Spleen (tissue), 11 donors: ENCODE measurements at regions not wholly inside any gene's neighbourhood (a gene's known extent, or its start where the extent isn't known, plus 50 kb on each side); places are given as distances from the start of the nearest gene placed in this dataset.

Experiments used
- DNase-seq: peaks from one replicate; pipeline ENCODE4 v3.0.0-alpha.2; 2020
- H3K27ac ChIP-seq, 8 donors: fragments of 200-600 bp; sonication (generic) in 7 of 8; 1 replicate in 4 of 8; 2 replicates in 4 of 8; pipeline versions ENCODE4 v1.5.0 to v1.8.0; 2016 to 2021; ENCODE audit warnings: inconsistent platforms in 4 of 8, mild to moderate bottlenecking in 4 of 8, moderate library complexity in 1 of 8
- H3K27me3 ChIP-seq, 7 donors: fragments of 200-600 bp; sonication (generic) in 6 of 7; replicated peaks in 1 of 7; 1 replicate in 4 of 7; 2 replicates in 3 of 7; pipeline versions ENCODE4 v1.5.0 to v1.8.0; 2016 to 2021; ENCODE audit warnings: inconsistent platforms in 3 of 7, mild to moderate bottlenecking in 1 of 7
- H3K36me3 ChIP-seq, 6 donors: fragments of 200-600 bp; sonication (generic) in 5 of 6; 1 replicate in 4 of 6; 2 replicates in 2 of 6; pipeline versions ENCODE4 v1.5.0 to v1.8.0; 2016 to 2021; ENCODE audit warnings: inconsistent platforms in 2 of 6
- H3K4me1 ChIP-seq, 6 donors: fragments of 200-600 bp; sonication (generic) in 5 of 6; 1 replicate in 3 of 6; 2 replicates in 3 of 6; pipeline versions ENCODE4 v1.5.0 to v1.8.0; 2016 to 2021; ENCODE audit warnings: inconsistent platforms in 3 of 6
- H3K4me3 ChIP-seq, 8 donors: fragments of 200-600 bp; sonication (generic) in 7 of 8; 1 replicate in 4 of 8; 2 replicates in 4 of 8; pipeline versions ENCODE4 v1.5.0 to v1.8.0; 2016 to 2021; ENCODE audit warnings: inconsistent platforms in 4 of 8, mild to moderate bottlenecking in 4 of 8, moderate library complexity in 2 of 8
- H3K9me3 ChIP-seq, 8 donors: fragments of 200-600 bp; sonication (generic) in 7 of 8; 1 replicate in 4 of 8; 2 replicates in 4 of 8; pipeline versions ENCODE4 v1.5.0 to v1.8.0; 2016 to 2021; ENCODE audit warnings: inconsistent platforms in 4 of 8
- CTCF ChIP-seq, 11 experiments: fragments of 200-600 bp in 7 of 11; fragments of 450-650 bp in 4 of 11; sonication (generic) in 4 of 11; IDR thresholded peaks in 8 of 11; conservative IDR thresholded peaks in 3 of 11; 1 replicate in 7 of 11; 2 replicates in 4 of 11; pipeline versions ENCODE4 v1.4.0 to v1.8.0; 2016 to 2021; ENCODE audit warnings: antibody characterized with exemption in 11 of 11, inconsistent platforms in 4 of 11, mild to moderate bottlenecking in 1 of 11
- POLR2A ChIP-seq, 3 donors: fragments of 450-650 bp; IDR thresholded peaks; one replicate each; pipeline ENCODE4 v1.5.1; 2017; ENCODE audit warnings: antibody characterized with exemption in 3 of 3, mild to moderate bottlenecking in 1 of 3
- POLR2AphosphoS5 ChIP-seq, 3 donors: sonication (generic); formaldehyde crosslinking; IDR thresholded peaks; one replicate each; pipeline ENCODE4 v1.5.1; 2017; ENCODE audit warnings: antibody characterized with exemption in 3 of 3
- WGBS, 5 donors: extraction: QIAGEN DNeasy Blood & Tissue Kit in 3 of 5; methylation state at CpG; one replicate each; pipeline versions ENCODE4 v1.1.5 to v1.1.7; 2013 to 2018; 5-methylcytosine and 5-hydroxymethylcytosine counted together
- intact Hi-C: fragments of 100-400 bp; cut with DNase I; formaldehyde crosslinking; loops from one replicate; pipeline ENCODE4 v1.15.0; 2023; ENCODE audit warnings: low total_unique reads
- donor health status: healthy with polysubstance abuse.
- donor health status: DM: no; HTN: no; CAD: no; lungs with moderate emphysema.
- donor health status: DM: no; HTN: no; CAD: no.
- donor health status: Bipolar disorder and iron deficiency.
- donor health status: healthy.
- donor health status: DM: no; HTN: no; CAD: no.
- donor health status: DM: yes; HTN: yes; CAD: no.

- H3K27ac ChIP-seq = no peak overlapping the region
- no peak for DNase-seq
- H3K27me3 ChIP-seq = no peaks in the 10 kb centered on the region
- no peaks in the 10 kb centered on the region for H3K36me3 ChIP-seq
- no peaks in the 10 kb centered on the region for H3K9me3 ChIP-seq
- intact Hi-C loops = no loop called here
- H3K4me3 ChIP-seq = no peak overlapping the region
- peaks cover 0 to 10% (median 7%) of the 10 kb centered on the region in 6 donors for H3K4me1 ChIP-seq
- no peak for TF ChIP-seq CTCF (IDR thresholded peaks at IDR 0.05 in 8 of 11, conservative IDR thresholded peaks at IDR 0.05 in 3 of 11)
- no peak for TF ChIP-seq POLR2AphosphoS5 (IDR thresholded peaks at IDR 0.05)
- no peak for TF ChIP-seq POLR2A (IDR thresholded peaks at IDR 0.05)
These were observed 377.2 kb upstream of the DDI1 start for GRCh38 chr11:103659206-103659618.

GRCh38 chr11:103659743-103660142 is 376.7 kb upstream of the DDI1 start:
- Histone ChIP-seq H3K4me1 (peaks cover 0 to 10% (median 7%) of the 10 kb centered on the region in 6 donors), H3K27me3 (no peaks in the 10 kb centered on the region), H3K36me3 (no peaks in the 10 kb centered on the region), H3K27ac (no peak overlapping the region), H3K4me3 (no peak overlapping the region), H3K9me3 (no peaks in the 10 kb centered on the region)
- no peak for DNase-seq
- TF ChIP-seq CTCF (IDR thresholded peaks at IDR 0.05 in 8 of 11, conservative IDR thresholded peaks at IDR 0.05 in 3 of 11) = no peak
- TF ChIP-seq POLR2A (IDR thresholded peaks at IDR 0.05) = no peak
- TF ChIP-seq POLR2AphosphoS5 (IDR thresholded peaks at IDR 0.05) = no peak
- intact Hi-C loops = no loop called here

GRCh38 chr11:103661185-103661584 is 375.3 kb upstream of the DDI1 start:
- TF ChIP-seq POLR2A (IDR thresholded peaks at IDR 0.05) (no peak), CTCF (IDR thresholded peaks at IDR 0.05 in 8 of 11, conservative IDR thresholded peaks at IDR 0.05 in 3 of 11) (no peak), POLR2AphosphoS5 (IDR thresholded peaks at IDR 0.05) (no peak)
- Histone ChIP-seq H3K9me3 (no peaks in the 10 kb centered on the region), H3K36me3 (no peaks in the 10 kb centered on the region), H3K27me3 (no peaks in the 10 kb centered on the region), H3K27ac (no peak overlapping the region), H3K4me3 (no peak overlapping the region), H3K4me1 (peaks cover 0 to 10% (median 7%) of the 10 kb centered on the region in 6 donors)
- DNase-seq = no peak
- intact Hi-C loops = no loop called here

GRCh38 chr11:103661991-103662390 is 374.4 kb upstream of the DDI1 start:
- no peaks in the 10 kb centered on the region for H3K27me3 ChIP-seq
- intact Hi-C loops = no loop called here
- TF ChIP-seq POLR2AphosphoS5 (IDR thresholded peaks at IDR 0.05) = no peak
- TF ChIP-seq POLR2A (IDR thresholded peaks at IDR 0.05) = no peak
- TF ChIP-seq CTCF (IDR thresholded peaks at IDR 0.05 in 8 of 11, conservative IDR thresholded peaks at IDR 0.05 in 3 of 11) = no peak
- no peaks in the 10 kb centered on the region for H3K9me3 ChIP-seq
- H3K4me1 ChIP-seq = peaks cover 0 to 10% (median 7%) of the 10 kb centered on the region in 6 donors
- no peaks in the 10 kb centered on the region for H3K36me3 ChIP-seq
- H3K27ac ChIP-seq = no peak overlapping the region
- H3K4me3 ChIP-seq = no peak overlapping the region
- no peak for DNase-seq
- 0% methylated on average over 1 of the region's 1 CpG for WGBS, 5 donors
